ENCODE measurements at regions not wholly inside any gene's neighbourhood (a gene's known extent, or its start where the extent isn't known, plus 50 kb on each side); places are given as distances from the start of the nearest gene placed in this dataset.
"Not testable (repeated sequence)": the region's sequence is repeated elsewhere in the genome, so short reads cannot be mapped to it uniquely, and the experiment has no call there.

DNA sequence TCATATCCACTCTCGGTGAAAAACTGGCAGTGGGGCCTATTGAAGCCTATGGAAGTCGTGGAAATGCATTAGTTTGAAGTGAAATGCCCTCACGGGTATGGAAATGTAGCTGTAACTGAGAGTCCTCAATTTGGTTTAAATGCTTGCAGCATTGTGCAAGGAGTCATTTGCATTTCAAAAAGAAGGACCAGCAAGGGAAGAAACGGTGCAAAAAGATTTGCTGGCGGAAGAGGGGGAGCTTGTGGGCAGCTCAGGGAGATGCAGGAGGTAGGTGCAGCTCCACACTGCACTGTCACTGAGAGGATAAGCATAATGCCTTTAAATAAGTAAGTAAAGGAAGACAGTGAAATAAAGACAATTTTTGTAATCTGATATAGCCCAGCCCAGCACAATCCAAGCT is 400.4 kb upstream of the DIPK2B start:
- no peak for DNase-seq

- no peak for DNase-seq
Measured at GRCh38 chrX:45598861-45599260, 398.2 kb upstream of the DIPK2B start.

GRCh38 chrX:45596188-45596808 is 395.6 kb upstream of the DIPK2B start:
- no peak for DNase-seq

DNA sequence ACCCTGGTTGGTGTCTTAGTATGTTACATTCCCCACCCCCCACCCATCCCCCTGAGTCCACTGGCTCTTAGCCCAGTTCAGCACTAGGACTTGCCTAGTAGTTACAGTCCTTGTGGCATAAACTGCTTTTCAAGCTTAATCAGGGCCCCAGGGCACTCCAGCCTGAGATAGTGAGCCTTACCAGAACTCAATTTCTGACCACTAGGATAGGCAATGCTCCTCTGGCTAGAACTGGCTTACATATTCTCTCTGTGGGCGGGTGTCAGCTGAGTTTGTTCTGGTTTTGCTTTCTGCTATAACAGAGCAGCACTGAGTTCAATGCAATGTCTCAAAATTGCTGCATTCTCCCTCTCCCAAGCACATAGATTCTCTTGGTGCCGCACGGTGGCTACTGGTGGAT is 391.4 kb upstream of the DIPK2B start:
- DNase-seq, result no peak

- no peak for DNase-seq
Measured at GRCh38 chrX:45591650-45592049, 391.0 kb upstream of the DIPK2B start.

DNA sequence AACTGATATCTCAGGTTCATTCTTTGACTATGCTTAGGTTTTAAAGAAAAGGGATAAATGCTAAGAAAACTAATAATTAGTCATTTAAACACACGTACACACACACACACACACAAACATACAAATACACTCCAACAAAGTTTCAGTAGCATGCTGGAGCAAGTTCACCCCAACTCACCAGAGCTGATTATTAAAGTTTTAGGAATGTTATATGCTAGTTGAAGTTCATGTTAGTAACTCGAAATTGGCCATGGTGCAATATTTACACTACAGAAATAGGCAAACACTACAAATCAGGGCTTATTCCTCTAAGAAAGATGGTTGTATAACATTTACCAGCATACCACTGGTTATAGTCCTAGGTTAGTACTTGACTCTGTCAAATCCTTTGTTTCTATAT is 384.0 kb upstream of the DIPK2B start:
- no peak for DNase-seq

- DNase-seq, result no peak
Measured at GRCh38 chrX:45577361-45577760, 376.7 kb upstream of the DIPK2B start.

- no peak for DNase-seq
Measured at GRCh38 chrX:45571453-45571852, 370.8 kb upstream of the DIPK2B start.

DNA sequence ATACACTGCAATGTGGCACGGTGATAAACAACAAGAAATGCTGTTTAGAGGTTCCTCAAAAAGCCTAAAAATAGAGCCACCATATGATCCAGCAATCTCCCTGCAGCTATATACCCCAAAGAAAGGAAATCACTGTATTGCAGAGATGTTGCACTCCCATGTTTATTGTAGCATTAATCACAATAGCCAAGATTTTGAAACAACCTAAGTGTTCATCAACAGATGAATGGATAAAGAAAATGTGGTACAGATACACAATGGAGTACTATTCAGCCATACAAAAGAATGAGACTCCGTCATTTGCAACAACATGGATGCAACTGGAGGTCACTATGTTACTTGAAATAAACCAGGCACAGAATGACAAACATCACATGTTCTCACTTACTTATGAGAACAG is 365.8 kb upstream of the DIPK2B start:
- no peak for DNase-seq

- DNase-seq, result no peak
Measured at GRCh38 chrX:45557387-45557786, 356.7 kb upstream of the DIPK2B start.

DNA sequence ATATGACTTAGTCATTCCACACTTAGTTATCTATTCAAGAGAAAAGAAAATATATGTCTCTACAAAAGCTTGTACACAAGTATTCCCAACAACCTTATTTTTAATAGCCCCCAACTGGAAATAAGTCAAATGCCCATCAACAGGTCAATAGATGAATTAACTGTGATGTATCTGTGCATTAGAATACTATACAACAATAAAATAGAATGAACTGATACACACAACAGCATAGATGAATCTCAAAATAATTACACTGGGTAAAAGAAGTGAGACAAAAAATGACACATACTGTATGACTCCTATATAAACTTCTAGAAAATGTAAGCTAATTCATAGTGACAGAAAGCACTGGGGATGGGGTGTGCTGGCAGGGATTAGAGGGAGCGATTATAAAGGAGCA is 354.1 kb upstream of the DIPK2B start:
- no peak for DNase-seq

GRCh38 chrX:45553417-45553816 is 352.7 kb upstream of the DIPK2B start:
- no peak for DNase-seq

DNA sequence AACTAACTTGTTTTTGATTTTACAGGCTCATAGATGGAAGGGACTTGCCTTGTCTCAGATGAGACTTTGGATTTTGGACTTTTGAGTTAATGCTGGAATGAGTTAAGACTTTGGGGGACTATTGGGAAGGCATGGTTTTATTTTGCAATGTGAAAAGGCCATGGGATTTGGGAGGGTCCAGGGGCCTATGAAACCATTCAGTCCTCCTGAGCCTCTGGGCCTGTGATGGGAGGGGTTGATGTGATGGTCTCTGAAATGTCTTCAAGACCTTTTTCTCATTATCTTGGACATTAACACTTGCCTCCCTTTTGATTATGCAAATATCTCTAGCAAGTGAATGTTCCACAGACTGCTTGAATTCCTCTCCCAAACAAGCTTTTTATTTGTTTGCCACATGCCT is 346.0 kb upstream of the DIPK2B start:
- DNase-seq, result not testable (repeated sequence)

DNA sequence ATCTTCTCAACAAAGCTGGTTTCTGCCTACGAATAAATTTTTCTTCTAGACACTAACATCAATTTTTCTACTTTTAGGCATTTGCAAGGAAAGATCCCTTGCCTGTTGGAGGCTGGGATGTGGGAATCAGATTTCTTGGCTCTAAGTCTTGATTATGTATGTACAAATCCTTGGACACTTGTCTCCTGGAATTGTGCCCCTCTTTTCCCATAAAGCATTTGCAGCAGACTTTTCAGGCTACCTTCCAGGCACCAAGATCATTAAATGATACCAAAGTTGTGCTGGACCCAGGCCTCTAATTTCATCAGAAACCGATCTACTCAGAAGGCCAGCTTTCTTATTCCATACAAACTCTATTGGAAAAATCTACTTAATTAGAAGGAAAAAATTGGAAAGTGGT is 339.5 kb upstream of the DIPK2B start:
- no peak for DNase-seq

DNA sequence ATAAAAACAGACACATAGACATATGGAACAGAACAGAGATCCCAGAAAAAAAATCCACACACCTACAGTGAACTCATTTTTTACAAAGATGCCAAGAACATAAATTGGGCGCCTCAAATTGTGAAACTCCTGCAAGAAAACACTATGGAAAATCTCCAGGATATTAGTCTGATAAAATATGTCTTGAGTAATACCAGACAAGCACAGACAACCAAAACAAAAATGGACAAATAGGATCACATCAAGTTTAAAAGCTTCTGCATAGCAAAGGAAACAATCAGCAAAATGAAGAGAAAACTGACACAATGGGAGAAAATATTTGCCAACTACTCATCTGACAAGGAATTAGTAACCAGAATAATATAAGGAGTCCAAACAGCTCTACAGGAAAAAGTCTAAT is 337.3 kb upstream of the DIPK2B start:
- no peak for DNase-seq

DNA sequence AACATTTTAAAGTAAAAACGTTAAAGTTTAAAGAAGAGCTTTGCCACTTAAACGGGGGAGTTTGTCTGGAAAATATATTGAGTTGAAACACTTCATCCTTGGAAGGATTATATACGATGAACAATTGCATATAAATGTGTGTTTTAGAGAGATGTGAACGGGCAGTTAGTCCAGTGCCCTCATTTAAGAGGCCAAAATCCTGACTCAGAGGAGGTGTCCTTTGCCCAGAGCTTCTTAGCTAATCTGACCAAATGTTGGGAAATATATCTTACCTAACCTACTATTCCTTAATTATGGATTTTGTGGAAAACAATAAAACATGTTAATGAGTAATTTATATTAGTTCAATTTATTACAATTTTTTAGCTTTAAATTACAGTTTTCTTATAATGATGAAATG is 327.2 kb upstream of the DIPK2B start:
- no peak for DNase-seq

DNA sequence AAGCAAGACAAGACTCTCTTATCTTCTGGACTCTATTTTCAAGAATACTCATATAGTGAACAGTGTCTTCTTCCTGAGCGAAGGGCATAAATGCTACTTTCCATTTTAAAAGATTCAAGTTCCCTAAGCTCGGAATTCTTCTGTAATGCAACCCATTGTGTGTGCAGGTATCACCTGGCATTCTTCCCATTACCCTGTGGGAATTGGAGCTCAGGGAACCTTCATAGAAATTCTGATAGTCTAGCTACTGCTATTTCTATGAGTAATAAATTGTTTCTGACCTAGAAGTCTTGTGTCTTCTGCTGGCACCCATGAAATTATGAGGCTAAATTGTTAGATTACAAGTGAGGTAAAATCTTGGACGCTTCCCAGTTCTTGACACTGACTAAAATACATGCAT is 324.1 kb upstream of the DIPK2B start:
- no peak for DNase-seq

- DNase-seq, result no peak
Measured at GRCh38 chrX:45524296-45524695, 323.6 kb upstream of the DIPK2B start.

DNA sequence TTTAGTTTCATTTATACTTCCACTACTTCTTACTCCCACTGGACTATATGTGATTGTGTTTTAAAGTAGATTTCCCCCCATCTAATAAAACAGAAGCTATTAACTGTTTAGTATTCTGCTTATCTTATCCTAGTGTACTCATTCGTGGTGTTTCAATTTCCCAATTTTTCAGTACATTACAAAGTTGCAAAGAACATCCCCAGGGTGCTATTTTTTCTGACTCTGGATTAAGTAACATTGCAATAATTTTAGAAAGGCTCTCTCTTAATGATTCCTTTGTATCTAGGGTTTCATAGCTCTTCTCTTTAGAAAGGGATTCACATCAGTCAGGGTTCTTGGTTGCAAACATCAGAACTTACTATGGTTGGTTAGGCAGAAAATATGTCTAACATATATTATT is 317.9 kb upstream of the DIPK2B start:
- DNase-seq, result no peak

DNA sequence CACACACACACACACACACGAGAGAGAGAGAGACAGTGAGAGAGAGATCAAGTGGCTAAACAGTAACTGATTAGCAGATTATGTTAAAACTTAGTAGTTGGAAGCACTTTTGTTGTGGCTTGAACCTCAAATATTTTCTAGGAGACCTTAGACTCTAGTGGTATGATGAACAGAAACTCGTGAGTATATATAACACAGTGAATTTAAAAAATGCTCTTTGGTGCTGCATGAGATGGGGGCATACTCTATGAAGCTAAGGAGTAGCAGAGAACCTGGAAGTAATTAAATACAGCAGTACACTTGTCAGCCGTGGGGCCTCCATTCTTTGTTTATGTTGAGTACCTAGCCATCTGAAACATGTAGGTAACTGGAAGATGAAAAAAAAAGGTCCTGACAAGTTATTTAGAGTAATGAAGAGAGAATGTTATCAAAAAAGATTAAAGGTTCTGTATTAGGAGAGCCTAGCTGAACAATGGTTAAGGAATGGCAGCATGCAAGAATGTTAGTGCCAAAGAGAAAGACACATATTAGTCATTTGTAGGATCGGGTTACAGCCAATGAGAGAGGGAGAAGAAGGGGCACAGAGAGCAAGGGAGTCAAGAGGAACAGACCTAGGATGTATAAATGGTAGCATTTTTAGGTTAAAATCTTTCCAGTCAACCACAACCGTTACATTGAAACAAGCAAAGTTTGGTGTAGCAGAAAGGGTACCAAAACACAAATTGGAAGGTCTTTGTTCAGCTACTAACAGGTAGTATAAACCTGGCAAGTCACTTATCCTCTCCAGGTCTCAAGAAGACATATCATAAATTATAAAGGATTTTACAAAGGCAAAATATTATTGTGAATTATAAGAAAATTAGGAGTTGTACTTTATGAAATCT is 316.7 kb upstream of the DIPK2B start:
- DNase-seq, result no peak

GRCh38 chrX:45515262-45516215 is 314.9 kb upstream of the DIPK2B start:
- DNase-seq, result peak in 44 of 58 donors; percentile 0 to 58 (median 10)

GRCh38 chrX:45513042-45513441 is 312.4 kb upstream of the DIPK2B start:
- DNase-seq, result no peak

All from anterior cingulate cortex (tissue), 58 donors.